HG03196 (cell line): ENCODE measurements at regions not wholly inside any gene's neighbourhood (a gene's known extent, or its start where the extent isn't known, plus 50 kb on each side); places are given as distances from the start of the nearest gene placed in this dataset.
"Not testable (repeated sequence)": the region's sequence is repeated elsewhere in the genome, so short reads cannot be mapped to it uniquely, and the experiment has no call there.

Experiments
- ATAC-seq: cut with Tn5 transposase; IDR thresholded peaks from one replicate; pipeline ENCODE4 v1.9.1; 2021; ENCODE audit not compliant: unreplicated experiment

- ATAC-seq = no peak
These were observed 310.8 kb upstream of the TFPI start for GRCh38 chr2:187865025-187865424.

- ATAC-seq = no peak
These were observed 312.9 kb upstream of the TFPI start for GRCh38 chr2:187867165-187867564.

- ATAC-seq = no peak
These were observed 315.0 kb upstream of the TFPI start for GRCh38 chr2:187869195-187869594.

GRCh38 chr2:187871506-187871905, 317.3 kb upstream of the TFPI start:
- ATAC-seq = no peak

GRCh38 chr2:187873132-187873531, 318.9 kb upstream of the TFPI start:
- ATAC-seq = no peak

- ATAC-seq = no peak
These were observed 320.6 kb upstream of the TFPI start for GRCh38 chr2:187874786-187875185.

- ATAC-seq = no peak
These were observed 321.3 kb upstream of the TFPI start for GRCh38 chr2:187875261-187876141.

GRCh38 chr2:187876554-187876953, 322.3 kb upstream of the TFPI start:
- ATAC-seq = no peak

- no peak for ATAC-seq
These were observed 323.2 kb upstream of the TFPI start for GRCh38 chr2:187877391-187877790.

GRCh38 chr2:187878112-187878511, 323.9 kb upstream of the TFPI start:
- ATAC-seq = no peak

- no peak for ATAC-seq
These were observed 325.3 kb upstream of the TFPI start for GRCh38 chr2:187879491-187879890.

GRCh38 chr2:187884003-187884402, 329.8 kb upstream of the TFPI start:
- ATAC-seq = no peak

- ATAC-seq = no peak
These were observed 336.5 kb upstream of the TFPI start for GRCh38 chr2:187890690-187891089.

GRCh38 chr2:187900021-187900420, 345.8 kb upstream of the TFPI start:
- ATAC-seq = no peak

GRCh38 chr2:187906021-187906420, 351.8 kb upstream of the TFPI start:
- ATAC-seq = no peak

- ATAC-seq = not testable (repeated sequence)
These were observed 356.7 kb upstream of the TFPI start for GRCh38 chr2:187910922-187911321.

- no peak for ATAC-seq
These were observed 358.7 kb upstream of the TFPI start for GRCh38 chr2:187912950-187913349.

- no peak for ATAC-seq
These were observed 361.6 kb upstream of the TFPI start for GRCh38 chr2:187915810-187916209.

- no peak for ATAC-seq
These were observed 362.6 kb upstream of the TFPI start for GRCh38 chr2:187916799-187917198.

- no peak for ATAC-seq
These were observed 363.3 kb upstream of the TFPI start for GRCh38 chr2:187917535-187917934.

- no peak for ATAC-seq
These were observed 365.0 kb upstream of the TFPI start for GRCh38 chr2:187918996-187919821.

- no peak for ATAC-seq
These were observed 366.3 kb upstream of the TFPI start for GRCh38 chr2:187920511-187920910.
